ENCODE measurements at regions not wholly inside any gene's neighbourhood (a gene's known extent, or its start where the extent isn't known, plus 50 kb on each side); places are given as distances from the start of the nearest gene placed in this dataset.

GRCh38 chr3:99049164-99049563, 147.7 kb upstream of the DCBLD2 start:
- TF ChIP-seq CTCF (IDR thresholded peaks at IDR 0.05) (no peak), POLR2A (IDR thresholded peaks at IDR 0.05) (no peak)

All from Peyer's patch (tissue), 4 donors.